ENCODE measurements at regions not wholly inside any gene's neighbourhood (a gene's known extent, or its start where the extent isn't known, plus 50 kb on each side); places are given as distances from the start of the nearest gene placed in this dataset.

DNA sequence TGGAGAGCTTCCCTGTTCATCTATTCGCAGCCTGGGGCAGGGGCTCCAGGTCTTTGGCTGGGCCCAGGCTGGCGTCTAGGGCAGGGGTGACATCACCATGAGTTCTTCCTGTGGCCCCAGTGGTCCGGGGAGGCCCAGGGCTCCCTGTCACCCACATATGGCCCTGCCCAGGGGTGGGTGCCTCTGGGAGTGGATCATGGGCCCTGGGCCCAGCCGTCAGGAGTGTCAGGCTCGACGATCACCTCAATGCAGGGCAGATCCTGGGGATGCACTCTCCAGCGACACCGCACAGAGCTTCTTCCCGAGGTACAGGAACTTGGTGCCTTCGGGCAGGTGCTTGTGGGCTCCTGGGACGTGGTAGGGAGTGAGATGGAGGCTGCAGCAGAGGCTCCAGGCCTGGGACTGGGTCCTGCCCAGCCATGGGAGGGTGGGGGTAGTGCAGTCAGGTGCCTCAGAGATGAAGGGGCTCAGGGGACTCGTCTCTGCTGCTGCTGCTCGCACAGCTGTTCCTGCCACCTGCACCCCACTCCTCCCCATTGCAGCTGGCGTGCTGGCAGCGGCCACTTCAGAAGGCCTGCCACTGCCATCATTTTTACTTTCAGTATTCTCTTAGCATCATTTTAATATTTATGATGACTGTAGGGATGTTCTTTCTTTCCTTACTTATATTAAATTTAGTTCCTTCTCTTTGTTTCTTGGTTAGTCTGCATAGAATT is 196.0 kb upstream of the VRK2 start (continued):
- TF ChIP-seq, protein P1, sequence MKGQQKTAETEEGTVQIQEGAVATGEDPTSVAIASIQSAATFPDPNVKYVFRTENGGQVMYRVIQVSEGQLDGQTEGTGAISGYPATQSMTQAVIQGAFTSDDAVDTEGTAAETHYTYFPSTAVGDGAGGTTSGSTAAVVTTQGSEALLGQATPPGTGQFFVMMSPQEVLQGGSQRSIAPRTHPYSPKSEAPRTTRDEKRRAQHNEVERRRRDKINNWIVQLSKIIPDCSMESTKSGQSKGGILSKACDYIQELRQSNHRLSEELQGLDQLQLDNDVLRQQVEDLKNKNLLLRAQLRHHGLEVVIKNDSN (IDR thresholded peaks at IDR 0.05; ENCODE audit: borderline replicate concordance, low read depth): no peak
- no peak for TF ChIP-seq FOXJ3 (CRISPR knock-in tag; IDR thresholded peaks at IDR 0.05)
- TF ChIP-seq RAD21 (IDR thresholded peaks at IDR 0.05; ENCODE audit: low read length): no peak
- no peak for TF ChIP-seq MEF2A (IDR thresholded peaks at IDR 0.05; ENCODE audit: borderline replicate concordance, low read depth)
- no peak for TF ChIP-seq GABPA (IDR thresholded peaks at IDR 0.05; ENCODE audit: low read depth)
- no peak for TF ChIP-seq FOXM1 (IDR thresholded peaks at IDR 0.05; ENCODE audit: low read depth)

DNA sequence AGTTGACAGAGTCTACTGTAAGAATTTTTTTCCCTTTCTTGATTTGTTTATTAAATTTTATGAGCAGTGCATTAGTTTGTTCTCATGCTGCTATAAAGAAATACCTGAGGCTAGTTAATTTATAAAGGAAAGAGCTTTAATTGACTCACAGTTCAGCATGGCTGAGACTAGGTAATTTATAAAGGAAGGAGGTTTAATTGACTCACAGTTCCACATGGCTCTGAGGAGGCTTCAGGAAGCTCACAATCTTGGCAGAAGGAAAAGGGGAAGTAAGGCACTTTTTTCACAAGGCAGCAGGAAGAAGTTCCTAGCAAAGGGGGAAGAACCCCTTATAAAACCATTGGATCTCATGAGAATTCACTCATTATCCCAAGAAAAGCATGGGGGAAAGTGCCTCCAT is 191.4 kb upstream of the VRK2 start:
- CTCF ChIA-PET: no interaction called here
- TF ChIP-seq FOSL2 (IDR thresholded peaks at IDR 0.05; ENCODE audit: borderline replicate concordance, low read depth) (no peak), TCF12 (IDR thresholded peaks at IDR 0.05) (no peak), NRF1 (IDR thresholded peaks at IDR 0.05; ENCODE audit: low read depth, low read length) (no peak), ELF1 (IDR thresholded peaks at IDR 0.05) (no peak), JUND (IDR thresholded peaks at IDR 0.05) (no peak), RXRA (IDR thresholded peaks at IDR 0.05; ENCODE audit: borderline replicate concordance, low read depth) (no peak), POLR2AphosphoS5 (IDR thresholded peaks at IDR 0.05; ENCODE audit: low read depth, low read length) (no peak), YY1 (IDR thresholded peaks at IDR 0.05; ENCODE audit: low read depth) (no peak), MXI1 (IDR thresholded peaks at IDR 0.05; ENCODE audit: low read depth, low read length) (no peak), SMC3 (IDR thresholded peaks at IDR 0.05; ENCODE audit: low read depth, low read length) (no peak)
- TF ChIP-seq, protein P2, sequence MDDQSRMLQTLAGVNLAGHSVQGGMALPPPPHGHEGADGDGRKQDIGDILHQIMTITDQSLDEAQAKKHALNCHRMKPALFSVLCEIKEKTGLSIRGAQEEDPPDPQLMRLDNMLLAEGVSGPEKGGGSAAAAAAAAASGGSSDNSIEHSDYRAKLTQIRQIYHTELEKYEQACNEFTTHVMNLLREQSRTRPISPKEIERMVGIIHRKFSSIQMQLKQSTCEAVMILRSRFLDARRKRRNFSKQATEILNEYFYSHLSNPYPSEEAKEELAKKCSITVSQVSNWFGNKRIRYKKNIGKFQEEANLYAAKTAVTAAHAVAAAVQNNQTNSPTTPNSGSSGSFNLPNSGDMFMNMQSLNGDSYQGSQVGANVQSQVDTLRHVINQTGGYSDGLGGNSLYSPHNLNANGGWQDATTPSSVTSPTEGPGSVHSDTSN (IDR thresholded peaks at IDR 0.05): no peak
- TF ChIP-seq, protein P3, sequence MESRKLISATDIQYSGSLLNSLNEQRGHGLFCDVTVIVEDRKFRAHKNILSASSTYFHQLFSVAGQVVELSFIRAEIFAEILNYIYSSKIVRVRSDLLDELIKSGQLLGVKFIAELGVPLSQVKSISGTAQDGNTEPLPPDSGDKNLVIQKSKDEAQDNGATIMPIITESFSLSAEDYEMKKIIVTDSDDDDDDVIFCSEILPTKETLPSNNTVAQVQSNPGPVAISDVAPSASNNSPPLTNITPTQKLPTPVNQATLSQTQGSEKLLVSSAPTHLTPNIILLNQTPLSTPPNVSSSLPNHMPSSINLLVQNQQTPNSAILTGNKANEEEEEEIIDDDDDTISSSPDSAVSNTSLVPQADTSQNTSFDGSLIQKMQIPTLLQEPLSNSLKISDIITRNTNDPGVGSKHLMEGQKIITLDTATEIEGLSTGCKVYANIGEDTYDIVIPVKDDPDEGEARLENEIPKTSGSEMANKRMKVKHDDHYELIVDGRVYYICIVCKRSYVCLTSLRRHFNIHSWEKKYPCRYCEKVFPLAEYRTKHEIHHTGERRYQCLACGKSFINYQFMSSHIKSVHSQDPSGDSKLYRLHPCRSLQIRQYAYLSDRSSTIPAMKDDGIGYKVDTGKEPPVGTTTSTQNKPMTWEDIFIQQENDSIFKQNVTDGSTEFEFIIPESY (IDR thresholded peaks at IDR 0.05; ENCODE audit: borderline replicate concordance, low read depth): no peak
- TF ChIP-seq, protein P4, sequence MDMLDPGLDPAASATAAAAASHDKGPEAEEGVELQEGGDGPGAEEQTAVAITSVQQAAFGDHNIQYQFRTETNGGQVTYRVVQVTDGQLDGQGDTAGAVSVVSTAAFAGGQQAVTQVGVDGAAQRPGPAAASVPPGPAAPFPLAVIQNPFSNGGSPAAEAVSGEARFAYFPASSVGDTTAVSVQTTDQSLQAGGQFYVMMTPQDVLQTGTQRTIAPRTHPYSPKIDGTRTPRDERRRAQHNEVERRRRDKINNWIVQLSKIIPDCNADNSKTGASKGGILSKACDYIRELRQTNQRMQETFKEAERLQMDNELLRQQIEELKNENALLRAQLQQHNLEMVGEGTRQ (IDR thresholded peaks at IDR 0.05; ENCODE audit: borderline replicate concordance, low read depth, low read length): no peak

More for the DNA sequence above, 191.4 kb upstream of the VRK2 start:
- no peaks in the 10 kb centered on the region for H3K4me1 ChIP-seq (ENCODE audit: control insufficient read depth in 1 of 2, insufficient read depth in 2 of 2, low read depth in 1 of 2, low read length in 1 of 2)
- POLR2A ChIA-PET: no interaction called here
- no peak overlapping the region for H3K27ac ChIP-seq (ENCODE audit: low read depth in 2 of 2, low read length in 1 of 2)
- DNase-seq: no peak
- H3F3A ChIP-seq (replicated peaks; ENCODE audit: insufficient read depth): no peaks in the 10 kb centered on the region
- no peaks in the 10 kb centered on the region for H4K20me1 ChIP-seq (ENCODE audit: insufficient read depth)
- no peak overlapping the region for H3K4me3 ChIP-seq (ENCODE audit: low read depth in 2 of 2, low read length in 1 of 2)
- H3K79me2 ChIP-seq (ENCODE audit: insufficient read depth): no peaks in the 10 kb centered on the region
- H3K9me3 ChIP-seq: no peaks in the 10 kb centered on the region
- H3K9me2 ChIP-seq: no peaks in the 10 kb centered on the region
- no peak overlapping the region for H2AFZ ChIP-seq (ENCODE audit: low read depth)
- H3K27me3 ChIP-seq (ENCODE audit: insufficient read depth): no peaks in the 10 kb centered on the region
- H3K4me2 ChIP-seq: no peak overlapping the region
- H3K36me3 ChIP-seq (replicated peaks in 1 of 2; ENCODE audit: control insufficient read depth in 1 of 2, insufficient read depth in 2 of 2, low read length in 1 of 2): no peaks in the 10 kb centered on the region
- H3K9ac ChIP-seq: no peak overlapping the region
